ENCODE measurements at regions not wholly inside any gene's neighbourhood (a gene's known extent, or its start where the extent isn't known, plus 50 kb on each side); places are given as distances from the start of the nearest gene placed in this dataset.
A peak's percentile ranks its signal among the peaks of the same experiment; 100 is the strongest.
"Not testable (repeated sequence)": the region's sequence is repeated elsewhere in the genome, so short reads cannot be mapped to it uniquely, and the experiment has no call there.

DNA sequence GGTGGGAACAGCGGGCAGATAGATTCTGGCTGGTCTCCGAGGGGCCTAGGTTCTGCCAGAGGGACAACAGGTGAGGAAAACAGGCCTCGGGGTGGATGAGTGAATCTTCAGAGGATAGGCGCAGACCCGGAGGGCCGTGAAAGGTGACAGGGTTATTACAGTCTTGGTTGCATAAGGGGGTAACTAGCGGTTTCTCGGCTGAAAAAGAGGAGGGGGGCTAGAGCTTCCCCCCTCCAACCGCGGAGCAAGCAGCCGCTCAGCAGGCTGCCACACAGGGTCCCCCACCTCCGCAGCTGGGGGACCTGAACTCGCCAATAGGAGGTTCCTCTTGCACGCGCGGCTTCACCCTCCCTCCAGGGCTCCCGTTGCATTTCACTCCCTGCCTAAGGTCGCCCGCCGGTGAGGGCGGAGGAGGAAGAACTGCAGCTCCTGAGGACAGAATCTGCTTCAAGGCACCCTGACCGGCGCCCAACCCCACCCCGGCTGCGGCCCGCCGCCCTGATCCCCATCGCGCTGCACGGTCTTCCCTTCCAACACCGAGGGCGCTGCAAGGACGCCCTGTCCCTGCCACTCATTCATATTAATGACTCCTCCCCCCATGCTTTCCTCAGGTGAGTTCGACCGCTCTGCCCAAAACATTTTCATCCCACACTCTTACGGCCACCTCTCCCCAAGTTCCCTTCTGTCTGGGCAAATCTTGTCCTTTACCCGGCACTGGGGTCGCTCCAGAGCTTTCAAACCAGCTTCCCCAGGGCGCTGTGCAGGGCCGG is 174.3 kb downstream of the SPATA31A6 start:
- H3K9me3 Mint-ChIP-seq; DNase-seq; H3K36me3 Mint-ChIP-seq; POLR2A ChIA-PET; H3K27me3 ChIP-seq (ENCODE audit: insufficient read depth, low read length, poor library complexity, severe bottlenecking); H3K9me3 ChIP-seq (ENCODE audit: low read length); H3K4me3 ChIP-seq (ENCODE audit: low read length); CTCF ChIA-PET; H3K4me1 Mint-ChIP-seq; H3K4me1 ChIP-seq (ENCODE audit: insufficient read depth, low read length); H3K27ac ChIP-seq (ENCODE audit: low read depth, low read length); H3K36me3 ChIP-seq (ENCODE audit: insufficient read depth, low read length): not testable (repeated sequence)
- H3K27ac Mint-ChIP-seq = peak overlapping the region in 1 of 8 donors; percentile 70
- H3K4me3 Mint-ChIP-seq = peak overlapping the region in 4 of 7 donors; percentile 8 to 78 (median 53)
- peaks cover 3 to 18% of the 10 kb centered on the region in 2 donors for H3K27me3 Mint-ChIP-seq

DNA sequence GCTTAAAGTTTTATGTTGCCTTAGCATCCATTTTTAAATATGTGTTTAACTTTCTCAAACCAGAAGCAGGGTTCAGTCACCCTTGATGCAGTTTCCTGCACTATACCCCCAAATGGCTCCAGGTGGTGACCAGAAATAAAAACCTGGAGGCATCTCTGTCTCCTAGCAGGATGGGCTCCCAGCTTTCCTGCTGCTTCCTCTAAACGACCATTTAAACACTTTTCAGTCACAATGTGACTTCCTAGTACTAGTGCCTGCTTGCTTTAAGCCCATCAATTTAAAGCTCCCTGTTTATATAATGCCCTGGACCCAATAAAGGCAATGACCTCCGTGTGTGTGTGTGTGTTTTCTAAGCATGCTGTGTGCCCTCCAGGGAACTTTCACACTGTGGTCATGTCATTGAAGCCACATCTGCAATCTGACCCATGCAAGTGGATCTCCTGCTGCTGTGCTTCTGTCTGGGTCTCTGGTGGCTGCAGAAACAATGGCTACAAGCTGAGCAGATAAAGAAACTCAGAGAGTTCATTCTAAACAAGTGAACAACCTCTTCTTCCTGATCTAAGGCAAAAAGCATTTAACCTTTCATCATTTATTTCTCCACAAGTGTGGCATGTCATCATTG is 175.3 kb downstream of the SPATA31A6 start:
- H3K9me3 ChIP-seq (ENCODE audit: low read length); POLR2A ChIA-PET; H3K4me3 ChIP-seq (ENCODE audit: low read length); H3K9me3 Mint-ChIP-seq; H3K4me1 ChIP-seq (ENCODE audit: insufficient read depth, low read length); H3K4me3 Mint-ChIP-seq; H3K36me3 ChIP-seq (ENCODE audit: insufficient read depth, low read length); H3K36me3 Mint-ChIP-seq; DNase-seq; H3K27me3 ChIP-seq (ENCODE audit: insufficient read depth, low read length, poor library complexity, severe bottlenecking); H3K27ac ChIP-seq (ENCODE audit: low read depth, low read length); H3K4me1 Mint-ChIP-seq; CTCF ChIA-PET; H3K27ac Mint-ChIP-seq: not testable (repeated sequence)
- peaks cover 3 to 22% of the 10 kb centered on the region in 2 donors for H3K27me3 Mint-ChIP-seq

DNA sequence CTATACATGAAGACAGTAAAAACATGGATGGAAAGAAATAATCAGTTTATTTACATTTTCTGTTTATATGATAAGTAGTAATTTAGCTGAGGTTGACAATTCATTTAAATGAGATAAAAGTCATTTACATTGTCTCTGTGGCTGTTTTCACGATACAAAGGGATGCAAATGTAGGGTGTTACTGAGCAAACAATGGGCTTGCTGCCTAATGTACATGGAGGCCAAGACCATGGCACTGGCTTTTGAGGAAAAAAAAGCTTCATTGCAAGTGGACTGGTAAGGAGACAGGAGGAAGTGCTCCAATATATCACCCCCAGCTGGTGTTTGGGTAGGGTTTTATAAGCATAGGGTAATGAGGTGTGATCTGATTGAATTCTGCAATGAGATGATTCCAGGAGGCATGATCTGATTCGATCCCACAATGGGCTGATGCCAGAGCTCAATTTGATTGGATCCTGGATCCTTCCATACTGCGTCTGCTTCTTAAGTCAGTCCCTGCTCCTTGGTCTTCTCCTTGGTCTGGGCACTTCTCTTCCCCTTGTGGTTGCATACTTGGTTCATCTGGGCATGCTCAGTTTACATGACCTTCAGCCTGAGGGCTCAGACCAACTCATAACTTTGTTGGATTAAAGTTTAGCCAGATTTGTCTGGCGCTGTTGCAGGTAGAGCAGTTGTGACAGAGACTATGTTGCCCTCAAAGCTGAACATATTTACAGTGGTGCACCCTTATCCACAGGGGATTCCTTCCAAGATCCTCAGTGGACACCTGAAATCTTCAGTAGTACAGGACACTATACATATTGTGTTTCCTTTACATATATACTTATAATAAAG is 181.2 kb downstream of the SPATA31A6 start:
- H3K4me1 ChIP-seq (ENCODE audit: insufficient read depth, low read length); H3K9me3 Mint-ChIP-seq; H3K36me3 ChIP-seq (ENCODE audit: insufficient read depth, low read length); H3K9me3 ChIP-seq (ENCODE audit: low read length); H3K27me3 Mint-ChIP-seq; H3K4me3 ChIP-seq (ENCODE audit: low read length); CTCF ChIA-PET; DNase-seq; H3K27ac Mint-ChIP-seq; H3K27ac ChIP-seq (ENCODE audit: low read depth, low read length); H3K27me3 ChIP-seq (ENCODE audit: insufficient read depth, low read length, poor library complexity, severe bottlenecking); POLR2A ChIA-PET; H3K4me3 Mint-ChIP-seq; H3K4me1 Mint-ChIP-seq; H3K36me3 Mint-ChIP-seq: not testable (repeated sequence)

DNA sequence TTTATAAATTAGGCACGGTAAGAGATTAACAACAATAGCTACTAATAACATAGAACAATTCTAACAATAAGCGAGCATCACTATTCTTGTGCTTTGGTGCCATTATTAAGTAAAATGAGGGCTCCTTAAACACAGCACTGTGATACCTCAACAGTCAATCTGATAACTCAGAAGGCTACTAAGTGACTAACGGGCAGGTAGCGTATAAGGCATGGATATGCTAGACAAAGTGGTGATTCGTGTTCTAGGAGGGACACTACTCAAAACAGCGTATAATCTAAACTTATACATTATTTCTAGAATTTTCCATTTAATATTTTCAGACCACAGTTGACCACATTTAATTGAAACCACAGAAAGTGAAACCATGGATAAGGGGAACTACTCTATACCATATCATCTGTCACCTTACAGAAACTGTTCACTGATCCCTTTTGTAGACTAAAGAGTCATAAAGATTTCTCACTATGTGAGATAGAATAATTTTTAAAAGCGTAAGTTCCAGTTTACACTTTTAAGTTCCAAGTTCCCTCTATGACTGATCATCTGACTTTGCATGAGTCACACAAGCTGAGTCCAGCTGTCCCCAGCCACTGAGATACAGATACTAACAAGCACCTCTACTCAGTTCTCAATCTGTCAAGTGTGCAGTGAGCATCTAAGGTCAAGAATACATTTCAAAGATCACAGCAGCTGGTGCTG is 181.9 kb downstream of the SPATA31A6 start:
- H3K36me3 Mint-ChIP-seq; H3K4me1 Mint-ChIP-seq; DNase-seq; H3K4me3 ChIP-seq (ENCODE audit: low read length); H3K9me3 ChIP-seq (ENCODE audit: low read length); H3K27ac ChIP-seq (ENCODE audit: low read depth, low read length); CTCF ChIA-PET; POLR2A ChIA-PET; H3K4me3 Mint-ChIP-seq; H3K27me3 Mint-ChIP-seq; H3K9me3 Mint-ChIP-seq; H3K36me3 ChIP-seq (ENCODE audit: insufficient read depth, low read length); H3K27ac Mint-ChIP-seq; H3K27me3 ChIP-seq (ENCODE audit: insufficient read depth, low read length, poor library complexity, severe bottlenecking); H3K4me1 ChIP-seq (ENCODE audit: insufficient read depth, low read length): not testable (repeated sequence)

DNA sequence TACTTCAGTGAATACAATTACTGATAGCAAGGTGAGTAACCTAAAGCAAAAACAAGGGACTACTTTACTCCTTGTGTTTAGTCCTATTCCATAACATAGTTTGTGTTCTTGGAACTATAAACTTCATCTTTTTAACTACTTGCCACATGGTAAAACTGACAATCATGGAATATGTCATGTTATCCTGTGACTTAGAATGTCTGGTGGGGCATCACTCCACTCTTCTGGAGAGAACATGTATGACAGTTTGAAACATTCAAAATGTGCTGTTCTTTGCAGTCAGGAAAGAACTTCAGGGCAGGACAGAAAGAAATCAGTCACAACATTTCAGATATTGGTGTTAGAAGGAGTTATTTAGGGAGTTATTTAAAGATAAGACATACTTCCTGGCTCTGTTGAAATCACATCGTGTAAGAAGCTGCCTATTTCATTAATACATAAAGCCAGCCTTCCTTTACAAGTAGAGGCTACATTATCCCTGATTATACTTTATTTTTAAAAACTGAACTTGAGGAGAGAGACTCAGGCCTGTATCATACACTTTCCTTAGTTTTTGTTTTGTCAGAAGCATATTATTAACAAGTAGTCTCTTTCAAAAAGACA is 184.9 kb downstream of the SPATA31A6 start:
- H3K9me3 ChIP-seq (ENCODE audit: low read length); H3K36me3 ChIP-seq (ENCODE audit: insufficient read depth, low read length); CTCF ChIA-PET; H3K9me3 Mint-ChIP-seq; H3K4me3 ChIP-seq (ENCODE audit: low read length); DNase-seq; H3K4me3 Mint-ChIP-seq; H3K27ac ChIP-seq (ENCODE audit: low read depth, low read length); H3K27me3 ChIP-seq (ENCODE audit: insufficient read depth, low read length, poor library complexity, severe bottlenecking); H3K27me3 Mint-ChIP-seq; H3K4me1 Mint-ChIP-seq; H3K27ac Mint-ChIP-seq; H3K4me1 ChIP-seq (ENCODE audit: insufficient read depth, low read length); POLR2A ChIA-PET; H3K36me3 Mint-ChIP-seq: not testable (repeated sequence)

DNA sequence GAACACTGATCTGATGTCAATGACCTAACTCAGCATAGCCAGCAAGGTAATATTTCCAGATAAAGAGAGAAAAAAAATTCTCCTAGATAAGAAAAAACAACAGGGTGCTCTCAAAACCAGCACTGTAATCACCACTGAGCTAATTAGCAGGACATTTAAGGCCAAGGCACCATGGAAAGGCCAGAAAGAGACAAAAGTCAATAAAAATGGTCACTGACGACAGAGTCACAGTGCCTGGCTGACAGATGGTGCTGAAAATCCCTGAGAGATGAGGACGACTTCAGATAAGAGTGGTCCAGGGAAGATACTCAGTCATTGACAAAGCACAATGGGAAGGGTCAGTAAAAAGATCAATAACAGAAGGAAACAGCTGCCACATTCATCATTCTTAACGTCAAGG is 186.7 kb downstream of the SPATA31A6 start:
- H3K27me3 Mint-ChIP-seq; H3K27ac Mint-ChIP-seq; H3K4me3 ChIP-seq (ENCODE audit: low read length); H3K4me3 Mint-ChIP-seq; H3K27ac ChIP-seq (ENCODE audit: low read depth, low read length); POLR2A ChIA-PET; H3K36me3 ChIP-seq (ENCODE audit: insufficient read depth, low read length); H3K27me3 ChIP-seq (ENCODE audit: insufficient read depth, low read length, poor library complexity, severe bottlenecking); H3K9me3 Mint-ChIP-seq; CTCF ChIA-PET; H3K36me3 Mint-ChIP-seq; H3K4me1 Mint-ChIP-seq; DNase-seq; H3K9me3 ChIP-seq (ENCODE audit: low read length); H3K4me1 ChIP-seq (ENCODE audit: insufficient read depth, low read length): not testable (repeated sequence)

DNA sequence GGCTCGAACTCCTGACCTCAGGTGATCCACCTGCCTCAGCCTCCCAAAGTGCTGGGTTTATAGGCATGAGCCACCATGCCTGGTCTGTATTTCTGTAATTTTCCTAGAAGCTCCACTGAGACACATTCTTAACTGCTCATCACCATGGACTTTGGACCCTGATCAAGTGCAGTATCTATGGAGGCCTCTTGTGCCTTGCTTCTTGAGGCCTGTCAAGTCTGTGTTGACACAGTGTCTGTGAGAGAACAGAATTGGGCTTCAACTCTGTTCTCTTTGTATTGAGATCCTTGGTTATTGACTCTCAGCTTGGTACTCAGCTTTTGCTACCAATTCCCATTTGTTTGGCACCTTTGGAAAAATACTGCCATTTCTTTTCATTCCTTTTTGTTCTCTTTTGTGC is 188.0 kb downstream of the SPATA31A6 start:
- H3K4me3 ChIP-seq (ENCODE audit: low read length); H3K4me1 ChIP-seq (ENCODE audit: insufficient read depth, low read length); H3K27ac Mint-ChIP-seq; H3K9me3 ChIP-seq (ENCODE audit: low read length); POLR2A ChIA-PET; H3K4me3 Mint-ChIP-seq; H3K27me3 ChIP-seq (ENCODE audit: insufficient read depth, low read length, poor library complexity, severe bottlenecking); H3K27ac ChIP-seq (ENCODE audit: low read depth, low read length); H3K36me3 Mint-ChIP-seq; DNase-seq; H3K4me1 Mint-ChIP-seq; H3K9me3 Mint-ChIP-seq; H3K27me3 Mint-ChIP-seq; H3K36me3 ChIP-seq (ENCODE audit: insufficient read depth, low read length); CTCF ChIA-PET: not testable (repeated sequence)
